ENCODE measurements at regions not wholly inside any gene's neighbourhood (a gene's known extent, or its start where the extent isn't known, plus 50 kb on each side); places are given as distances from the start of the nearest gene placed in this dataset.
A peak's percentile ranks its signal among the peaks of the same experiment; 100 is the strongest.

- BruUV-seq (replicated peaks) = no TSS peak
- peaks cover 16% of the 10 kb centered on the region for H3K4me1 Mint-ChIP-seq (ENCODE audit: low read depth, unreplicated experiment)
- CTCF ChIA-PET = no interaction called here
Observed at GRCh38 chr7:47671358-47671757, 89.4 kb upstream of the TNS3 start.

DNA sequence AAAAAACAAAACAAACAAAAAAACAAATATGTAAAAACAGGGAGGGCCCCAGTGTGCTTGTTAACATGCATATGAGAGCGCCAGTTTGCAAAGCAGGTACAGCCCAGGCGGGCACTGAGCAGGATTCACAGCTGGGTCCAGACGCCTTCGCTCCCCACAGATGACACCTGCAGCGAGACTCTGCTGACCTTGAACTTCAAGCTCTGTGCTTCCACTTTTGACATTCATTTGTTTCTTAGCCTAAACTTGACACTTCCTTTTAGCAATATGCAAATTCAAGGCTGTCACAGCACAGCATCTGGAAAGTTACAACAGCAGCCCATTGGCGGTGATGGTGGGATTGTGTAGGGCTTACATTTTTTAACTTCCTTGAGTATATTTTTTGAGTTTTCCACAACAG is 88.8 kb upstream of the TNS3 start:
- Mint-ChIP-seq H3K9me3 (ENCODE audit: low read depth, unreplicated experiment) (no peaks in the 10 kb centered on the region), H3K27me3 (ENCODE audit: unreplicated experiment) (no peaks in the 10 kb centered on the region), H3K36me3 (ENCODE audit: insufficient read depth, unreplicated experiment) (peaks cover 5% of the 10 kb centered on the region), H3K4me3 (ENCODE audit: low read depth, unreplicated experiment) (no peak overlapping the region), H3K4me1 (ENCODE audit: low read depth, unreplicated experiment) (peaks cover 23% of the 10 kb centered on the region), H3K27ac (ENCODE audit: unreplicated experiment) (no peak overlapping the region)
- TF ChIP-seq, protein P1, sequence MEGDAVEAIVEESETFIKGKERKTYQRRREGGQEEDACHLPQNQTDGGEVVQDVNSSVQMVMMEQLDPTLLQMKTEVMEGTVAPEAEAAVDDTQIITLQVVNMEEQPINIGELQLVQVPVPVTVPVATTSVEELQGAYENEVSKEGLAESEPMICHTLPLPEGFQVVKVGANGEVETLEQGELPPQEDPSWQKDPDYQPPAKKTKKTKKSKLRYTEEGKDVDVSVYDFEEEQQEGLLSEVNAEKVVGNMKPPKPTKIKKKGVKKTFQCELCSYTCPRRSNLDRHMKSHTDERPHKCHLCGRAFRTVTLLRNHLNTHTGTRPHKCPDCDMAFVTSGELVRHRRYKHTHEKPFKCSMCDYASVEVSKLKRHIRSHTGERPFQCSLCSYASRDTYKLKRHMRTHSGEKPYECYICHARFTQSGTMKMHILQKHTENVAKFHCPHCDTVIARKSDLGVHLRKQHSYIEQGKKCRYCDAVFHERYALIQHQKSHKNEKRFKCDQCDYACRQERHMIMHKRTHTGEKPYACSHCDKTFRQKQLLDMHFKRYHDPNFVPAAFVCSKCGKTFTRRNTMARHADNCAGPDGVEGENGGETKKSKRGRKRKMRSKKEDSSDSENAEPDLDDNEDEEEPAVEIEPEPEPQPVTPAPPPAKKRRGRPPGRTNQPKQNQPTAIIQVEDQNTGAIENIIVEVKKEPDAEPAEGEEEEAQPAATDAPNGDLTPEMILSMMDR (IDR thresholded peaks at IDR 0.05; ENCODE audit: unreplicated experiment) = no peak
- intact Hi-C loops (cut with micrococcal nuclease; ENCODE audit: unreplicated experiment) = no loop called here
- no peak for DNase-seq
- no TSS peak for BruUV-seq (replicated peaks)
- CTCF ChIA-PET = interaction anchor here (0.7 kb wide), 1 partner anchor 806 kb away, joined by 4 read pairs; no protein-coding TSS in a partner anchor

More at GRCh38 chr7:47671358-47671757, 89.4 kb upstream of the TNS3 start:
- TF ChIP-seq, protein P1 (IDR thresholded peaks at IDR 0.05; ENCODE audit: unreplicated experiment) = no peak
- Mint-ChIP-seq H3K9me3 (ENCODE audit: low read depth, unreplicated experiment) (no peaks in the 10 kb centered on the region), H3K4me3 (ENCODE audit: low read depth, unreplicated experiment) (no peak overlapping the region), H3K27me3 (ENCODE audit: unreplicated experiment) (no peaks in the 10 kb centered on the region), H3K36me3 (ENCODE audit: insufficient read depth, unreplicated experiment) (peaks cover 5% of the 10 kb centered on the region), H3K27ac (ENCODE audit: unreplicated experiment) (no peak overlapping the region)
- intact Hi-C loops (cut with micrococcal nuclease; ENCODE audit: unreplicated experiment) = no loop called here
- no peak for DNase-seq

DNA sequence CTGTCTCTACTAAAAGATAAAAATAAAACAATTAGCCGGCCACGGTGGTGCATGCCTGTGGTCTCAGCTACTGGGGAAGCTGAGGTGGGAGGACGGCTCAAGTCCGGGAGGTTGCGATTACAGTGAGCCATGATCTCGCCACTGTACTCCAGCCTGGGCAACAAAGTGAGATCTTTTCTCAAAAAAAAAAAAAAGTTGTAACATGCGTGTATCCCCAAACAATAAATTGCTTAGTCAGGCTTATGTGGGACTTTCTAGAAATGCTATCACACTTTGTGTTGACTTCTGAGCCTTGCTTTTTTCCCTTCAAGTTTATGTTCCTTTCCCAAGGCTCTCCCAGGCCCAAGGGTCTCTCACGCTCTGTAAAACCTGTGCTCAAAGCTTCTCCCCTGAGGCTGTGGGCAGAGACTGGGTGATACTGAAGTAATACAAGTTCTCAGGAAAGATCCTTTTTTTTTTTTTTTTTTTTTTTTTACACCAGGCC is 88.0 kb upstream of the TNS3 start:
- peaks cover 5% of the 10 kb centered on the region for H3K36me3 Mint-ChIP-seq (ENCODE audit: insufficient read depth, unreplicated experiment)
- H3K27ac Mint-ChIP-seq (ENCODE audit: unreplicated experiment) = peak overlapping the region; percentile 50
- peaks cover 31% of the 10 kb centered on the region for H3K4me1 Mint-ChIP-seq (ENCODE audit: low read depth, unreplicated experiment)
- no peaks in the 10 kb centered on the region for H3K9me3 Mint-ChIP-seq (ENCODE audit: low read depth, unreplicated experiment)
- no peaks in the 10 kb centered on the region for H3K27me3 Mint-ChIP-seq (ENCODE audit: unreplicated experiment)
- TF ChIP-seq, protein P1 (IDR thresholded peaks at IDR 0.05; ENCODE audit: unreplicated experiment) = no peak
- BruUV-seq (replicated peaks) = no TSS peak
- CTCF ChIA-PET = interaction anchor here (0.5 to 1.0 kb wide), 6 partner anchors 16 to 806 kb away, joined by 3 to 6 read pairs (median 4); no protein-coding TSS in a partner anchor
- intact Hi-C loops (cut with micrococcal nuclease; ENCODE audit: unreplicated experiment) = loop anchor here (5.0 to 10.0 kb wide), 2 partner anchors 117 to 195 kb away; no protein-coding TSS in a partner anchor
- H3K4me3 Mint-ChIP-seq (ENCODE audit: low read depth, unreplicated experiment) = no peak overlapping the region
- no peak for DNase-seq

- peak; percentile 85 for DNase-seq
- intact Hi-C loops (cut with micrococcal nuclease; ENCODE audit: unreplicated experiment) = loop anchor here (5.0 to 10.0 kb wide), 2 partner anchors 118 to 195 kb away; no protein-coding TSS in a partner anchor
- TF ChIP-seq, protein P1 (IDR thresholded peaks at IDR 0.05; ENCODE audit: unreplicated experiment) = no peak
- Mint-ChIP-seq H3K36me3 (ENCODE audit: insufficient read depth, unreplicated experiment) (peaks cover 5% of the 10 kb centered on the region), H3K27ac (ENCODE audit: unreplicated experiment) (peak overlapping the region; percentile 50), H3K4me1 (ENCODE audit: low read depth, unreplicated experiment) (peaks cover 37% of the 10 kb centered on the region), H3K9me3 (ENCODE audit: low read depth, unreplicated experiment) (no peaks in the 10 kb centered on the region), H3K4me3 (ENCODE audit: low read depth, unreplicated experiment) (no peak overlapping the region), H3K27me3 (ENCODE audit: unreplicated experiment) (no peaks in the 10 kb centered on the region)
- CTCF ChIA-PET = interaction anchor here (0.5 to 1.6 kb wide), 5 partner anchors 15 to 158 kb away, joined by 3 to 6 read pairs (median 5); no protein-coding TSS in a partner anchor
- BruUV-seq (replicated peaks) = no TSS peak
Observed at GRCh38 chr7:47669178-47669891, 87.4 kb upstream of the TNS3 start.
